Natural killer cell treated with Interleukin-12 subunit alpha and Interleukin-12 subunit beta and Interleukin-15 and Interleukin-18, amount 100 ng/mL, for 72 hours (primary cell): ENCODE measurements at regions not wholly inside any gene's neighbourhood (a gene's known extent, or its start where the extent isn't known, plus 50 kb on each side); places are given as distances from the start of the nearest gene placed in this dataset.
"Not testable (repeated sequence)": the region's sequence is repeated elsewhere in the genome, so short reads cannot be mapped to it uniquely, and the experiment has no call there.

ENCODE experiments used
- ATAC-seq, 2 donors: fragments of 150-1000 bp; cut with Tn5 transposase in 1 of 2; sonication (Bioruptor Pico), chemical (Tn5 transposase) in 1 of 2; 2 replicates each; pipeline ENCODE4 v1.10.0; 2021
- DNase-seq: peaks from one replicate; pipeline ENCODE4 v3.0.0; 2022; ENCODE audit warnings: low spot score
- H3K27ac Mint-ChIP-seq, 2 donors: 1 replicate in 1 of 2; 2 replicates in 1 of 2; pipeline ENCODE4 v1.8.0; 2022; ENCODE audit warnings: mixed read lengths in 2 of 2, mild to moderate bottlenecking in 1 of 2, moderate library complexity in 1 of 2
- H3K27me3 Mint-ChIP-seq, 2 donors: 1 replicate in 1 of 2; 2 replicates in 1 of 2; pipeline ENCODE4 v1.8.0; 2022; ENCODE audit warnings: mixed read lengths in 2 of 2
- H3K36me3 Mint-ChIP-seq: one replicate; pipeline ENCODE4 v1.8.0; 2022; ENCODE audit warnings: mixed read lengths
- H3K4me1 Mint-ChIP-seq, 2 donors: 1 replicate in 1 of 2; 2 replicates in 1 of 2; pipeline ENCODE4 v1.8.0; 2022; ENCODE audit warnings: low read depth in 2 of 2, mixed read lengths in 2 of 2, mild to moderate bottlenecking in 1 of 2
- H3K4me3 Mint-ChIP-seq: one replicate; pipeline ENCODE4 v1.8.0; 2022; ENCODE audit warnings: mixed read lengths
- H3K9me3 Mint-ChIP-seq: 2 replicates; pipeline ENCODE4 v1.8.0; 2022; ENCODE audit warnings: mixed read lengths

- no peak for DNase-seq
- H3K9me3 Mint-ChIP-seq = peaks cover 3% of the 10 kb centered on the region
- ATAC-seq = no peak
- no peaks in the 10 kb centered on the region for H3K4me1 Mint-ChIP-seq
- H3K27ac Mint-ChIP-seq = no peak overlapping the region
- H3K27me3 Mint-ChIP-seq = peaks cover 0 to 2% of the 10 kb centered on the region in 2 donors
- no peaks in the 10 kb centered on the region for H3K36me3 Mint-ChIP-seq
- H3K4me3 Mint-ChIP-seq = no peak overlapping the region
Measured at GRCh38 chr15:95075792-95076677, 844.7 kb downstream of the MCTP2 start.

GRCh38 chr15:95076678-95076990 lies 845.3 kb downstream of the MCTP2 start:
- Mint-ChIP-seq H3K27ac (no peak overlapping the region), H3K9me3 (peaks cover 3% of the 10 kb centered on the region), H3K27me3 (peaks cover 0 to 2% of the 10 kb centered on the region in 2 donors), H3K36me3 (no peaks in the 10 kb centered on the region), H3K4me1 (no peaks in the 10 kb centered on the region), H3K4me3 (no peak overlapping the region)
- DNase-seq (no peak), ATAC-seq (no peak)

GRCh38 chr15:95078003-95078402 lies 846.6 kb downstream of the MCTP2 start:
- ATAC-seq = no peak
- Mint-ChIP-seq H3K27ac (no peak overlapping the region), H3K36me3 (no peaks in the 10 kb centered on the region), H3K9me3 (no peaks in the 10 kb centered on the region), H3K4me3 (no peak overlapping the region), H3K4me1 (no peaks in the 10 kb centered on the region), H3K27me3 (no peaks in the 10 kb centered on the region)
- no peak for DNase-seq

- ATAC-seq, H3K9me3 Mint-ChIP-seq, H3K4me1 Mint-ChIP-seq, H3K36me3 Mint-ChIP-seq, DNase-seq, H3K4me3 Mint-ChIP-seq, H3K27me3 Mint-ChIP-seq, H3K27ac Mint-ChIP-seq: not testable (repeated sequence)
Measured at GRCh38 chr15:95080228-95080627, 848.9 kb downstream of the MCTP2 start.

- H3K4me1 Mint-ChIP-seq = no peaks in the 10 kb centered on the region
- DNase-seq (no peak), ATAC-seq (no peak)
- no peaks in the 10 kb centered on the region for H3K9me3 Mint-ChIP-seq
- H3K4me3 Mint-ChIP-seq = no peak overlapping the region
- H3K36me3 Mint-ChIP-seq = no peaks in the 10 kb centered on the region
- H3K27me3 Mint-ChIP-seq = peaks cover 2 to 18% of the 10 kb centered on the region in 2 donors
- H3K27ac Mint-ChIP-seq = no peak overlapping the region
Measured at GRCh38 chr15:95085056-95085455, 853.7 kb downstream of the MCTP2 start.

- DNase-seq = no peak
- Mint-ChIP-seq H3K27ac (no peak overlapping the region), H3K9me3 (no peaks in the 10 kb centered on the region), H3K36me3 (no peaks in the 10 kb centered on the region), H3K4me3 (no peak overlapping the region), H3K27me3 (peaks cover 2 to 18% of the 10 kb centered on the region in 2 donors), H3K4me1 (no peaks in the 10 kb centered on the region)
- no peak for ATAC-seq
Measured at GRCh38 chr15:95086531-95087252, 855.3 kb downstream of the MCTP2 start.

- no peak for ATAC-seq
Measured at GRCh38 chr15:95087253-95087609, 855.9 kb downstream of the MCTP2 start.

GRCh38 chr15:95091444-95091843 lies 860.1 kb downstream of the MCTP2 start:
- Mint-ChIP-seq H3K36me3 (no peaks in the 10 kb centered on the region), H3K4me3 (no peak overlapping the region), H3K9me3 (peaks cover 3% of the 10 kb centered on the region), H3K27me3 (peaks cover 2 to 27% of the 10 kb centered on the region in 2 donors), H3K27ac (no peak overlapping the region), H3K4me1 (no peaks in the 10 kb centered on the region)
- no peak for DNase-seq
- ATAC-seq = no peak

More at GRCh38 chr15:95087253-95087609, 855.9 kb downstream of the MCTP2 start:
- Mint-ChIP-seq H3K9me3 (no peaks in the 10 kb centered on the region), H3K27me3 (peaks cover 2 to 20% of the 10 kb centered on the region in 2 donors), H3K4me3 (no peak overlapping the region), H3K36me3 (no peaks in the 10 kb centered on the region), H3K4me1 (no peaks in the 10 kb centered on the region), H3K27ac (no peak overlapping the region)
- no peak for DNase-seq

GRCh38 chr15:95095250-95095649 lies 863.9 kb downstream of the MCTP2 start:
- DNase-seq (no peak), ATAC-seq (no peak)
- Mint-ChIP-seq H3K27ac (no peak overlapping the region), H3K4me3 (no peak overlapping the region), H3K36me3 (no peaks in the 10 kb centered on the region), H3K27me3 (peaks cover 0 to 8% of the 10 kb centered on the region in 2 donors), H3K4me1 (no peaks in the 10 kb centered on the region), H3K9me3 (peaks cover 5% of the 10 kb centered on the region)

GRCh38 chr15:95096651-95097050 lies 865.3 kb downstream of the MCTP2 start:
- Mint-ChIP-seq H3K9me3 (peaks cover 5% of the 10 kb centered on the region), H3K4me1 (no peaks in the 10 kb centered on the region), H3K36me3 (no peaks in the 10 kb centered on the region), H3K4me3 (no peak overlapping the region), H3K27ac (no peak overlapping the region), H3K27me3 (peaks cover 0 to 8% of the 10 kb centered on the region in 2 donors)
- DNase-seq (no peak), ATAC-seq (no peak)

GRCh38 chr15:95097361-95097760 lies 866.0 kb downstream of the MCTP2 start:
- DNase-seq (no peak), ATAC-seq (no peak)
- H3K36me3 Mint-ChIP-seq = no peaks in the 10 kb centered on the region
- H3K4me3 Mint-ChIP-seq = no peak overlapping the region
- no peak overlapping the region for H3K27ac Mint-ChIP-seq
- peaks cover 5% of the 10 kb centered on the region for H3K9me3 Mint-ChIP-seq
- H3K27me3 Mint-ChIP-seq = peaks cover 0 to 5% of the 10 kb centered on the region in 2 donors
- no peaks in the 10 kb centered on the region for H3K4me1 Mint-ChIP-seq

GRCh38 chr15:95105229-95105628 lies 873.9 kb downstream of the MCTP2 start:
- no peak overlapping the region for H3K4me3 Mint-ChIP-seq
- ATAC-seq = no peak
- no peak for DNase-seq
- H3K9me3 Mint-ChIP-seq = no peaks in the 10 kb centered on the region
- H3K27me3 Mint-ChIP-seq = peaks cover 0 to 3% of the 10 kb centered on the region in 2 donors
- no peaks in the 10 kb centered on the region for H3K4me1 Mint-ChIP-seq
- no peak overlapping the region for H3K27ac Mint-ChIP-seq
- no peaks in the 10 kb centered on the region for H3K36me3 Mint-ChIP-seq

- H3K27me3 Mint-ChIP-seq = peaks cover 0 to 3% of the 10 kb centered on the region in 2 donors
- H3K36me3 Mint-ChIP-seq = no peaks in the 10 kb centered on the region
- no peak overlapping the region for H3K4me3 Mint-ChIP-seq
- no peaks in the 10 kb centered on the region for H3K9me3 Mint-ChIP-seq
- H3K27ac Mint-ChIP-seq = no peak overlapping the region
- H3K4me1 Mint-ChIP-seq = no peaks in the 10 kb centered on the region
- ATAC-seq = no peak
- no peak for DNase-seq
Measured at GRCh38 chr15:95106801-95107200, 875.4 kb downstream of the MCTP2 start.

GRCh38 chr15:95108673-95109072 lies 877.3 kb downstream of the MCTP2 start:
- DNase-seq = no peak
- Mint-ChIP-seq H3K9me3 (no peaks in the 10 kb centered on the region), H3K27ac (no peak overlapping the region), H3K4me3 (no peak overlapping the region), H3K4me1 (no peaks in the 10 kb centered on the region), H3K36me3 (no peaks in the 10 kb centered on the region), H3K27me3 (peaks cover 0 to 3% of the 10 kb centered on the region in 2 donors)
- no peak for ATAC-seq
